ENCODE measurements at regions not wholly inside any gene's neighbourhood (a gene's known extent, or its start where the extent isn't known, plus 50 kb on each side); places are given as distances from the start of the nearest gene placed in this dataset.
"Not testable (repeated sequence)": the region's sequence is repeated elsewhere in the genome, so short reads cannot be mapped to it uniquely, and the experiment has no call there.

- TF ChIP-seq CTCF (conservative IDR thresholded peaks at IDR 0.05; ENCODE audit: low read length); EZH2phosphoT487 (IDR thresholded peaks at IDR 0.05; ENCODE audit: borderline replicate concordance): not testable (repeated sequence)
Observed at GRCh38 chr7:65141405-65141778, 134.9 kb upstream of the ERV3-1 start.
